DOHH2 (cell line): ENCODE measurements at regions not wholly inside any gene's neighbourhood (a gene's known extent, or its start where the extent isn't known, plus 50 kb on each side); places are given as distances from the start of the nearest gene placed in this dataset.

ENCODE experiments used
- EZH2phosphoT487 ChIP-seq: fragments of 200-600 bp; sonication (generic); IDR thresholded peaks from 2 replicates; pipeline ENCODE4 v1.6.1; 2017; ENCODE audit warnings: borderline replicate concordance, mild to moderate bottlenecking, antibody characterized with exemption, low read length, moderate library complexity, mixed read lengths
- TF ChIP-seq, protein P1 (sequence below): fragments of 200-600 bp; sonication (generic); IDR thresholded peaks from one replicate; pipeline ENCODE4 v1.5.1; 2014; ENCODE audit warnings: antibody characterized with exemption, mild to moderate bottlenecking, low read depth, low read length; ENCODE audit not compliant: poor library complexity, severe bottlenecking

DNA sequence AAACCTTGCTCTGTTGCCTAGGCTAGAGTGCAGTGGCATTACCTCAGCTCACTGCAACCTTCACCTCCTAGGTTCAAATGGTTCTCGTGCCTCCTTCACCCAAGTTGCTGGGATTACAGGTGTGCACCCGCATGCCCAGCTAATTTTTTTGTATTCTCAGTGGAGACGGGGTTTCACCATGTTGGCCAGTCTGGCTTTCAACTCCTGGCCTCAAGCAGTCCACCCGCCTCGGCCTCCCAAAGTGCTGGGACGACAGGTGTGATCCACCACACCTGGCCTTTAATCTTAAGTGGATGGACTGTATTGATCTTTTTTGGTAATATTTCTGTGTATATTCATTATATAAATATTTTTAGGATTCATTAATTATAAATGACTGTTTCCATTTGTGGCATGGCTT lies 158.7 kb upstream of the CXorf51A start:
- TF ChIP-seq, protein P1, sequence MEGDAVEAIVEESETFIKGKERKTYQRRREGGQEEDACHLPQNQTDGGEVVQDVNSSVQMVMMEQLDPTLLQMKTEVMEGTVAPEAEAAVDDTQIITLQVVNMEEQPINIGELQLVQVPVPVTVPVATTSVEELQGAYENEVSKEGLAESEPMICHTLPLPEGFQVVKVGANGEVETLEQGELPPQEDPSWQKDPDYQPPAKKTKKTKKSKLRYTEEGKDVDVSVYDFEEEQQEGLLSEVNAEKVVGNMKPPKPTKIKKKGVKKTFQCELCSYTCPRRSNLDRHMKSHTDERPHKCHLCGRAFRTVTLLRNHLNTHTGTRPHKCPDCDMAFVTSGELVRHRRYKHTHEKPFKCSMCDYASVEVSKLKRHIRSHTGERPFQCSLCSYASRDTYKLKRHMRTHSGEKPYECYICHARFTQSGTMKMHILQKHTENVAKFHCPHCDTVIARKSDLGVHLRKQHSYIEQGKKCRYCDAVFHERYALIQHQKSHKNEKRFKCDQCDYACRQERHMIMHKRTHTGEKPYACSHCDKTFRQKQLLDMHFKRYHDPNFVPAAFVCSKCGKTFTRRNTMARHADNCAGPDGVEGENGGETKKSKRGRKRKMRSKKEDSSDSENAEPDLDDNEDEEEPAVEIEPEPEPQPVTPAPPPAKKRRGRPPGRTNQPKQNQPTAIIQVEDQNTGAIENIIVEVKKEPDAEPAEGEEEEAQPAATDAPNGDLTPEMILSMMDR, result no peak
- TF ChIP-seq EZH2phosphoT487, result no peak
